ENCODE measurements at regions not wholly inside any gene's neighbourhood (a gene's known extent, or its start where the extent isn't known, plus 50 kb on each side); places are given as distances from the start of the nearest gene placed in this dataset.
A peak's percentile ranks its signal among the peaks of the same experiment; 100 is the strongest.

DNA sequence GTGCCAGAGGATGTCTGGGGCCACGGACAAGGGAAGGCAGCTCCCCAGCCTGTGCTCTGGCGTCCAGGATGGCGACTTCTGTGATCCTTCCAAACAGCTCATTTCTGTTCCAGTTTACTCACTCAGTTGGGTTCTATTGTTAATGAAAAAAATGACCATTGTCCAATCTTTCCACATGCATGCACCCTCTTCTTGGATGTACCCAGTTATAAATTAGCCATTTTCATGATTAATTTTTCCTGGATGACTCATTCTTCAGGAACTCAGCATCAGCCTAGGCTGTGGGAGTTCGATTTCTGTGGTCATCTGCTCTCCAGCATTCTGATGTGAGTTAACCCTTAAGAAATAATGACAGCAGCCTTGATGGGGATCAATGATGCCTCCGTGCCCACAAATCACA, 926.8 kb downstream of the BCL11B start:
- Mint-ChIP-seq H3K36me3 (ENCODE audit: low read depth, unreplicated experiment) (no peaks in the 10 kb centered on the region), H3K4me1 (ENCODE audit: low read depth, unreplicated experiment) (peaks cover 15% of the 10 kb centered on the region), H3K27ac (ENCODE audit: unreplicated experiment) (peak overlapping the region; percentile 58), H3K4me3 (ENCODE audit: unreplicated experiment) (no peak overlapping the region), H3K27me3 (ENCODE audit: low read depth, unreplicated experiment) (peaks cover 11% of the 10 kb centered on the region), H3K9me3 (ENCODE audit: unreplicated experiment) (no peaks in the 10 kb centered on the region)
- H3K4me1 ChIP-seq (ENCODE audit: insufficient read depth, low read length): peaks cover 6% of the 10 kb centered on the region
- no peak overlapping the region for H3K4me3 ChIP-seq (ENCODE audit: insufficient read depth, low read depth, low read length)
- H3K27me3 ChIP-seq (ENCODE audit: insufficient read depth, low read length): no peaks in the 10 kb centered on the region
- H3K27ac ChIP-seq (ENCODE audit: low read depth, low read length): no peak overlapping the region
- DNase-seq (ENCODE audit: low read depth) (peak; percentile 65), FAIRE-seq (no peak)
- no peaks in the 10 kb centered on the region for H3K36me3 ChIP-seq (ENCODE audit: insufficient read depth, low read length)
- H3K4me2 ChIP-seq (ENCODE audit: low read length): peak overlapping the region; percentile 66
- H3K9ac ChIP-seq (ENCODE audit: low read length): no peak overlapping the region
- no peaks in the 10 kb centered on the region for H4K20me1 ChIP-seq (ENCODE audit: insufficient read depth, low read length)
- no peaks in the 10 kb centered on the region for H3K9me3 ChIP-seq (ENCODE audit: insufficient read depth, low read depth, low read length)
- H3K79me2 ChIP-seq (ENCODE audit: insufficient read depth, low read length): no peaks in the 10 kb centered on the region
- TF ChIP-seq CTCF (IDR thresholded peaks at IDR 0.05; ENCODE audit: insufficient read depth, low read depth, low read length): no peak
- TF ChIP-seq EZH2 (IDR thresholded peaks at IDR 0.05; ENCODE audit: insufficient read depth, low read length): no peak
- no peak overlapping the region for H2AFZ ChIP-seq (ENCODE audit: low read depth, low read length)

GRCh38 chr14:98347686-98348085, 924.3 kb downstream of the BCL11B start:
- FAIRE-seq: no peak
- TF ChIP-seq EZH2 (IDR thresholded peaks at IDR 0.05; ENCODE audit: insufficient read depth, low read length): no peak
- TF ChIP-seq CTCF (IDR thresholded peaks at IDR 0.05; ENCODE audit: insufficient read depth, low read depth, low read length): no peak
- Histone ChIP-seq H3K9me3 (ENCODE audit: insufficient read depth, low read depth, low read length) (no peaks in the 10 kb centered on the region), H4K20me1 (ENCODE audit: insufficient read depth, low read length) (no peaks in the 10 kb centered on the region), H2AFZ (ENCODE audit: low read depth, low read length) (no peak overlapping the region), H3K36me3 (ENCODE audit: insufficient read depth, low read length) (no peaks in the 10 kb centered on the region), H3K4me2 (ENCODE audit: low read length) (no peak overlapping the region), H3K27me3 (ENCODE audit: insufficient read depth, low read length) (no peaks in the 10 kb centered on the region), H3K9ac (ENCODE audit: low read length) (no peak overlapping the region), H3K4me3 (ENCODE audit: insufficient read depth, low read depth, low read length) (no peak overlapping the region), H3K4me1 (ENCODE audit: insufficient read depth, low read length) (peaks cover 6% of the 10 kb centered on the region), H3K79me2 (ENCODE audit: insufficient read depth, low read length) (no peaks in the 10 kb centered on the region), H3K27ac (ENCODE audit: low read depth, low read length) (no peak overlapping the region)
- H3K27me3 Mint-ChIP-seq (ENCODE audit: low read depth, unreplicated experiment): peaks cover 13% of the 10 kb centered on the region
- DNase-seq (ENCODE audit: low read depth): no peak
- no peaks in the 10 kb centered on the region for H3K36me3 Mint-ChIP-seq (ENCODE audit: low read depth, unreplicated experiment)
- H3K4me1 Mint-ChIP-seq (ENCODE audit: low read depth, unreplicated experiment): peaks cover 15% of the 10 kb centered on the region
- H3K4me3 Mint-ChIP-seq (ENCODE audit: unreplicated experiment): no peak overlapping the region
- H3K27ac Mint-ChIP-seq (ENCODE audit: unreplicated experiment): no peak overlapping the region
- H3K9me3 Mint-ChIP-seq (ENCODE audit: unreplicated experiment): no peaks in the 10 kb centered on the region

- TF ChIP-seq CTCF (IDR thresholded peaks at IDR 0.05; ENCODE audit: insufficient read depth, low read depth, low read length) (no peak), EZH2 (IDR thresholded peaks at IDR 0.05; ENCODE audit: insufficient read depth, low read length) (no peak)
- Histone ChIP-seq H3K4me3 (ENCODE audit: insufficient read depth, low read depth, low read length) (no peak overlapping the region), H3K4me2 (ENCODE audit: low read length) (no peak overlapping the region), H3K79me2 (ENCODE audit: insufficient read depth, low read length) (no peaks in the 10 kb centered on the region), H3K9me3 (ENCODE audit: insufficient read depth, low read depth, low read length) (no peaks in the 10 kb centered on the region), H4K20me1 (ENCODE audit: insufficient read depth, low read length) (no peaks in the 10 kb centered on the region), H2AFZ (ENCODE audit: low read depth, low read length) (no peak overlapping the region), H3K36me3 (ENCODE audit: insufficient read depth, low read length) (no peaks in the 10 kb centered on the region), H3K4me1 (ENCODE audit: insufficient read depth, low read length) (peaks cover 6% of the 10 kb centered on the region), H3K27me3 (ENCODE audit: insufficient read depth, low read length) (no peaks in the 10 kb centered on the region), H3K27ac (ENCODE audit: low read depth, low read length) (no peak overlapping the region), H3K9ac (ENCODE audit: low read length) (no peak overlapping the region)
- Mint-ChIP-seq H3K4me3 (ENCODE audit: unreplicated experiment) (no peak overlapping the region), H3K36me3 (ENCODE audit: low read depth, unreplicated experiment) (no peaks in the 10 kb centered on the region), H3K9me3 (ENCODE audit: unreplicated experiment) (no peaks in the 10 kb centered on the region), H3K27me3 (ENCODE audit: low read depth, unreplicated experiment) (peaks cover 12% of the 10 kb centered on the region), H3K27ac (ENCODE audit: unreplicated experiment) (no peak overlapping the region), H3K4me1 (ENCODE audit: low read depth, unreplicated experiment) (peaks cover 15% of the 10 kb centered on the region)
- FAIRE-seq (no peak), DNase-seq (ENCODE audit: low read depth) (no peak)
Measured at GRCh38 chr14:98348505-98348904, 923.5 kb downstream of the BCL11B start.

Measured in astrocyte (in vitro differentiated cells and primary cell).